RWPE1 (cell line): ENCODE measurements at regions not wholly inside any gene's neighbourhood (a gene's known extent, or its start where the extent isn't known, plus 50 kb on each side); places are given as distances from the start of the nearest gene placed in this dataset.

ENCODE experiments used
- CTCF ChIA-PET: fragments of 350-600 bp; sonication (Branson Sonifier 250); formaldehyde crosslinking; extraction: SDS; loops from one replicate; lab custom pipeline; 2021; lab: Yijun Ruan, JAX
- POLR2A ChIA-PET: fragments of 400-600 bp; formaldehyde crosslinking; extraction: SDS; loops from one replicate; lab custom pipeline; 2020; ENCODE audit warnings: antibody characterized with exemption; ENCODE audit not compliant: low non-redundant PET; lab: Yijun Ruan, JAX
- DNase-seq: peaks from one replicate; pipeline ENCODE4 v3.0.0; 2012; ENCODE audit warnings: low spot score
- H3K27ac ChIP-seq: fragments of 450-650 bp; 2 replicates; pipeline ENCODE4 v1.5.1; 2017
- CTCF ChIP-seq: fragments of 450-650 bp; conservative IDR thresholded peaks from 2 replicates; pipeline ENCODE4 v1.5.1; 2017; ENCODE audit warnings: low read depth, mild to moderate bottlenecking

GRCh38 chrX:40156470-40157227 lies 58.9 kb upstream of the BCOR start:
- CTCF ChIA-PET, result no interaction called here
- no peak for DNase-seq
- TF ChIP-seq CTCF, result no peak
- peak overlapping the region; percentile 9; the same call in 1 of the 2 replicates for H3K27ac ChIP-seq
- POLR2A ChIA-PET, result no interaction called here

GRCh38 chrX:40155589-40156469 lies 58.1 kb upstream of the BCOR start:
- DNase-seq, result no peak
- POLR2A ChIA-PET, result no interaction called here
- H3K27ac ChIP-seq, result peak overlapping the region; percentile 86
- TF ChIP-seq CTCF, result no peak
- CTCF ChIA-PET, result no interaction called here

GRCh38 chrX:40154853-40155588 lies 57.3 kb upstream of the BCOR start:
- no peak for DNase-seq
- TF ChIP-seq CTCF, result no peak
- ChIA-PET POLR2A (no interaction called here), CTCF (interaction anchor here (0.6 to 0.8 kb wide), 2 partner anchors 17 to 316 kb away, joined by 3 read pairs; no protein-coding TSS in a partner anchor)
- peak overlapping the region; percentile 86 for H3K27ac ChIP-seq

- CTCF ChIA-PET, result interaction anchor here (0.6 to 0.8 kb wide), 2 partner anchors 17 to 317 kb away, joined by 3 read pairs; no protein-coding TSS in a partner anchor
- peak overlapping the region; percentile 86 for H3K27ac ChIP-seq
- no peak for TF ChIP-seq CTCF
Observed at GRCh38 chrX:40154250-40154852, 56.6 kb upstream of the BCOR start.

GRCh38 chrX:40153345-40154249 lies 55.8 kb upstream of the BCOR start:
- POLR2A ChIA-PET, result no interaction called here
- CTCF ChIA-PET, result interaction anchor here (1.5 kb wide), 1 partner anchor 12 kb away, joined by 3 read pairs; no protein-coding TSS in a partner anchor
- DNase-seq, result no peak
- H3K27ac ChIP-seq, result peak overlapping the region; percentile 86
- TF ChIP-seq CTCF, result no peak

More at GRCh38 chrX:40154250-40154852, 56.6 kb upstream of the BCOR start:
- no peak for DNase-seq
- POLR2A ChIA-PET, result no interaction called here
